G401 (cell line): ENCODE measurements at regions not wholly inside any gene's neighbourhood (a gene's known extent, or its start where the extent isn't known, plus 50 kb on each side); places are given as distances from the start of the nearest gene placed in this dataset.

ENCODE experiments used
- DNase-seq: peaks from one replicate; pipeline ENCODE4 v3.0.0-alpha.2; 2015; ENCODE audit warnings: low spot score
- in situ Hi-C: cut with HindIII; loops from 2 replicates; pipeline ENCODE4 v1.10.0; 2016; ENCODE audit warnings: low sequenced_read_pairs, mixed read lengths

GRCh38 chr5:125134216-125135081, 388.0 kb upstream of the ZNF608 start:
- in situ Hi-C loops: no loop called here
- DNase-seq: no peak

GRCh38 chr5:125137535-125137934, 391.1 kb upstream of the ZNF608 start:
- DNase-seq: no peak

GRCh38 chr5:125138266-125138665, 391.8 kb upstream of the ZNF608 start:
- no peak for DNase-seq
- in situ Hi-C loops: no loop called here

More at GRCh38 chr5:125137535-125137934, 391.1 kb upstream of the ZNF608 start:
- in situ Hi-C loops: no loop called here

GRCh38 chr5:125139590-125139989, 393.2 kb upstream of the ZNF608 start:
- DNase-seq: no peak
- in situ Hi-C loops: no loop called here

- in situ Hi-C loops: no loop called here
- DNase-seq: no peak
These were observed 393.8 kb upstream of the ZNF608 start for GRCh38 chr5:125140220-125140619.

- in situ Hi-C loops: no loop called here
- DNase-seq: no peak
These were observed 394.4 kb upstream of the ZNF608 start for GRCh38 chr5:125140855-125141254.

- in situ Hi-C loops: no loop called here
- DNase-seq: no peak
These were observed 396.0 kb upstream of the ZNF608 start for GRCh38 chr5:125142458-125142857.

- DNase-seq: no peak
- in situ Hi-C loops: no loop called here
These were observed 396.6 kb upstream of the ZNF608 start for GRCh38 chr5:125143011-125143410.

- no peak for DNase-seq
- in situ Hi-C loops: no loop called here
These were observed 401.6 kb upstream of the ZNF608 start for GRCh38 chr5:125148076-125148475.

GRCh38 chr5:125148706-125149105, 402.3 kb upstream of the ZNF608 start:
- in situ Hi-C loops: no loop called here
- DNase-seq: no peak

GRCh38 chr5:125149110-125149509, 402.7 kb upstream of the ZNF608 start:
- no peak for DNase-seq
- in situ Hi-C loops: no loop called here

GRCh38 chr5:125149527-125149926, 403.1 kb upstream of the ZNF608 start:
- DNase-seq: no peak
- in situ Hi-C loops: no loop called here

- DNase-seq: no peak
- in situ Hi-C loops: no loop called here
These were observed 403.7 kb upstream of the ZNF608 start for GRCh38 chr5:125150041-125150669.

GRCh38 chr5:125151150-125151900, 404.9 kb upstream of the ZNF608 start:
- no peak for DNase-seq
- in situ Hi-C loops: no loop called here

GRCh38 chr5:125152044-125152443, 405.6 kb upstream of the ZNF608 start:
- in situ Hi-C loops: no loop called here

GRCh38 chr5:125152461-125153189, 406.2 kb upstream of the ZNF608 start:
- in situ Hi-C loops: no loop called here

More at GRCh38 chr5:125152044-125152443, 405.6 kb upstream of the ZNF608 start:
- DNase-seq: no peak

GRCh38 chr5:125153231-125153630, 406.8 kb upstream of the ZNF608 start:
- DNase-seq: no peak
- in situ Hi-C loops: no loop called here

More at GRCh38 chr5:125152461-125153189, 406.2 kb upstream of the ZNF608 start:
- DNase-seq: no peak

GRCh38 chr5:125154301-125155110, 408.1 kb upstream of the ZNF608 start:
- in situ Hi-C loops: no loop called here
- no peak for DNase-seq
